ENCODE measurements at regions not wholly inside any gene's neighbourhood (a gene's known extent, or its start where the extent isn't known, plus 50 kb on each side); places are given as distances from the start of the nearest gene placed in this dataset.

- Histone ChIP-seq H3K9me3 (no peaks in the 10 kb centered on the region), H3K27ac (no peak overlapping the region), H3K27me3 (no peaks in the 10 kb centered on the region), H3K4me1 (no peaks in the 10 kb centered on the region), H3K36me3 (no peaks in the 10 kb centered on the region), H3K4me3 (no peak overlapping the region)
- DNase-seq, result no peak
- WGBS, 2 donors, result 44 to 58% methylated on average over 1 of the region's 1 CpG
- no peak for ATAC-seq
- intact Hi-C loops (cut with DNase I), result no loop called here
- no peak for TF ChIP-seq CTCF (IDR thresholded peaks at IDR 0.05)
Observed at GRCh38 chr18:54700580-54700979, 109.5 kb downstream of the DYNAP start.

- ATAC-seq (no peak), DNase-seq (no peak)
- no peak overlapping the region for H3K4me3 ChIP-seq
- peaks cover 0 to 13% (median 0%) of the 10 kb centered on the region in 11 donors for H3K9me3 ChIP-seq
- intact Hi-C loops (cut with DNase I), result no loop called here
- no peaks in the 10 kb centered on the region for H3K36me3 ChIP-seq
- H3K27me3 ChIP-seq, result no peaks in the 10 kb centered on the region
- no peaks in the 10 kb centered on the region for H3K4me1 ChIP-seq
- H3K27ac ChIP-seq, result no peak overlapping the region
- 55 to 67% methylated on average over 1 of the region's 1 CpG for WGBS, 2 donors
- no peak for TF ChIP-seq CTCF (IDR thresholded peaks at IDR 0.05)
Observed at GRCh38 chr18:54702686-54703085, 111.6 kb downstream of the DYNAP start.

- no peak for TF ChIP-seq CTCF (IDR thresholded peaks at IDR 0.05)
- ATAC-seq (no peak), DNase-seq (no peak)
- H3K36me3 ChIP-seq, result no peaks in the 10 kb centered on the region
- 81% methylated on average over 8 of the region's 8 CpGs for whole genome bisulfite sequencing, 2 donors
- no peaks in the 10 kb centered on the region for H3K4me1 ChIP-seq
- intact Hi-C loops (cut with DNase I), result no loop called here
- H3K27ac ChIP-seq, result no peak overlapping the region
- H3K27me3 ChIP-seq, result no peaks in the 10 kb centered on the region
- no peak overlapping the region for H3K4me3 ChIP-seq
- peaks cover 0 to 14% (median 0%) of the 10 kb centered on the region in 11 donors for H3K9me3 ChIP-seq
Observed at GRCh38 chr18:54710074-54710899, 118.0 kb upstream of the RAB27B start.

GRCh38 chr18:54710900-54711281, 117.4 kb upstream of the RAB27B start:
- 90 to 99% methylated on average over 2 of the region's 2 CpGs for WGBS, 2 donors
- no peak for TF ChIP-seq CTCF (IDR thresholded peaks at IDR 0.05)
- no peak for ATAC-seq
- no peak for DNase-seq
- H3K27ac ChIP-seq, result no peak overlapping the region
- peaks cover 0 to 3% (median 0%) of the 10 kb centered on the region in 7 donors for H3K27me3 ChIP-seq
- intact Hi-C loops (cut with DNase I), result no loop called here
- no peaks in the 10 kb centered on the region for H3K36me3 ChIP-seq
- H3K4me1 ChIP-seq, result no peaks in the 10 kb centered on the region
- no peak overlapping the region for H3K4me3 ChIP-seq
- peaks cover 0 to 14% (median 0%) of the 10 kb centered on the region in 11 donors for H3K9me3 ChIP-seq

Data from heart right ventricle (tissue), 16 donors.